ENCODE measurements at regions not wholly inside any gene's neighbourhood (a gene's known extent, or its start where the extent isn't known, plus 50 kb on each side); places are given as distances from the start of the nearest gene placed in this dataset.

- Histone ChIP-seq H3K4me1 (peaks cover 19% of the 10 kb centered on the region), H3K27ac (no peak overlapping the region), H3K4me3 (no peak overlapping the region), H3K9me3 (no peaks in the 10 kb centered on the region), H3K36me3 (no peaks in the 10 kb centered on the region), H3K27me3 (no peaks in the 10 kb centered on the region)
- no peak for DNase-seq (ENCODE audit: low spot score in 2 of 2)
- WGBS, result 92% methylated on average over 7 of the region's 7 CpGs
- no peak for TF ChIP-seq EP300 (IDR thresholded peaks at IDR 0.05)
- TF ChIP-seq POLR2AphosphoS5 (IDR thresholded peaks at IDR 0.05), result no peak
These were observed 175.2 kb upstream of the ARID1B start for GRCh38 chr6:156602066-156602385.

- Histone ChIP-seq H3K27me3 (no peaks in the 10 kb centered on the region), H3K4me3 (no peak overlapping the region), H3K4me1 (peaks cover 19% of the 10 kb centered on the region), H3K9me3 (no peaks in the 10 kb centered on the region), H3K36me3 (no peaks in the 10 kb centered on the region), H3K27ac (peak overlapping the region; percentile 85)
- DNase-seq (ENCODE audit: low spot score in 2 of 2), result no peak
- WGBS, result 72% methylated on average over 17 of the region's 17 CpGs
- no peak for TF ChIP-seq POLR2A (IDR thresholded peaks at IDR 0.05)
- no peak for TF ChIP-seq EP300 (IDR thresholded peaks at IDR 0.05)
- TF ChIP-seq CTCF (IDR thresholded peaks at IDR 0.05), result no peak
- no peak for TF ChIP-seq POLR2AphosphoS5 (IDR thresholded peaks at IDR 0.05)
These were observed 175.8 kb upstream of the ARID1B start for GRCh38 chr6:156601152-156602065.

- Histone ChIP-seq H3K27ac (peak overlapping the region; percentile 85), H3K27me3 (no peaks in the 10 kb centered on the region), H3K36me3 (no peaks in the 10 kb centered on the region), H3K4me1 (peaks cover 19% of the 10 kb centered on the region), H3K9me3 (no peaks in the 10 kb centered on the region), H3K4me3 (no peak overlapping the region)
- no peak for TF ChIP-seq POLR2A (IDR thresholded peaks at IDR 0.05)
- no peak for TF ChIP-seq POLR2AphosphoS5 (IDR thresholded peaks at IDR 0.05)
- no peak for TF ChIP-seq EP300 (IDR thresholded peaks at IDR 0.05)
- no peak for TF ChIP-seq CTCF (IDR thresholded peaks at IDR 0.05)
- no peak for DNase-seq (ENCODE audit: low spot score in 2 of 2)
- WGBS, result 87% methylated on average over 9 of the region's 9 CpGs
These were observed 176.5 kb upstream of the ARID1B start for GRCh38 chr6:156600678-156601077.

GRCh38 chr6:156599978-156600590, 177.1 kb upstream of the ARID1B start:
- Histone ChIP-seq H3K4me3 (no peak overlapping the region), H3K27me3 (no peaks in the 10 kb centered on the region), H3K36me3 (no peaks in the 10 kb centered on the region), H3K27ac (peak overlapping the region; percentile 85), H3K9me3 (no peaks in the 10 kb centered on the region), H3K4me1 (peaks cover 19% of the 10 kb centered on the region)
- WGBS, result 55% methylated on average over 5 of the region's 5 CpGs
- no peak for DNase-seq (ENCODE audit: low spot score in 2 of 2)
- no peak for TF ChIP-seq CTCF (IDR thresholded peaks at IDR 0.05)
- TF ChIP-seq POLR2AphosphoS5 (IDR thresholded peaks at IDR 0.05), result peak in 2 of 3 donors; percentile 10 to 33
- TF ChIP-seq EP300 (IDR thresholded peaks at IDR 0.05), result no peak
- no peak for TF ChIP-seq POLR2A (IDR thresholded peaks at IDR 0.05)

GRCh38 chr6:156599366-156599765, 177.8 kb upstream of the ARID1B start:
- peak overlapping the region; percentile 85 for H3K27ac ChIP-seq
- peaks cover 19% of the 10 kb centered on the region for H3K4me1 ChIP-seq
- no peak overlapping the region for H3K4me3 ChIP-seq
- no peaks in the 10 kb centered on the region for H3K9me3 ChIP-seq
- WGBS, result 93% methylated on average over 11 of the region's 11 CpGs
- H3K36me3 ChIP-seq, result no peaks in the 10 kb centered on the region
- no peaks in the 10 kb centered on the region for H3K27me3 ChIP-seq
- no peak for TF ChIP-seq EP300 (IDR thresholded peaks at IDR 0.05)
- TF ChIP-seq POLR2AphosphoS5 (IDR thresholded peaks at IDR 0.05), result no peak
- no peak for TF ChIP-seq CTCF (IDR thresholded peaks at IDR 0.05)
- TF ChIP-seq POLR2A (IDR thresholded peaks at IDR 0.05), result no peak
- no peak for DNase-seq (ENCODE audit: low spot score in 2 of 2)

All from suprapubic skin (tissue), 4 donors.